H9 (cell line): ENCODE measurements at regions not wholly inside any gene's neighbourhood (a gene's known extent, or its start where the extent isn't known, plus 50 kb on each side); places are given as distances from the start of the nearest gene placed in this dataset.
"Not testable (repeated sequence)": the region's sequence is repeated elsewhere in the genome, so short reads cannot be mapped to it uniquely, and the experiment has no call there.

ENCODE experiments used
- DNase-seq: peaks from one replicate; pipeline ENCODE4 v3.0.0-alpha.2; 2017
- H2AFZ ChIP-seq: one replicate; pipeline ENCODE4 v1.6.1; 2013; ENCODE audit warnings: mild to moderate bottlenecking, low read length, control low read depth, moderate library complexity
- H2AK5ac ChIP-seq: 2 replicates; pipeline ENCODE4 v1.6.1; 2013; ENCODE audit warnings: low read length, control low read depth, mixed read lengths; ENCODE audit not compliant: insufficient read length
- H2BK120ac ChIP-seq: one replicate; pipeline ENCODE4 v1.6.1; 2013; ENCODE audit warnings: low read depth, mild to moderate bottlenecking, low read length, control low read depth, inconsistent platforms; ENCODE audit not compliant: poor library complexity, severe bottlenecking
- H2BK12ac ChIP-seq: 2 replicates; pipeline ENCODE4 v1.6.1; 2013; ENCODE audit warnings: low read length, control low read depth, mixed read lengths, low read depth; ENCODE audit not compliant: insufficient read length
- H2BK15ac ChIP-seq: 2 replicates; pipeline ENCODE4 v1.6.1; 2013; ENCODE audit warnings: low read depth, low read length, control low read depth
- H2BK20ac ChIP-seq: one replicate; pipeline ENCODE4 v1.6.1; 2013; ENCODE audit warnings: low read depth, mild to moderate bottlenecking, low read length, control low read depth, inconsistent platforms; ENCODE audit not compliant: poor library complexity, severe bottlenecking
- H2BK5ac ChIP-seq: 2 replicates; pipeline ENCODE4 v1.6.1; 2013; ENCODE audit warnings: low read length, control low read depth, mixed read lengths; ENCODE audit not compliant: insufficient read length
- H3K14ac ChIP-seq: 2 replicates; pipeline ENCODE4 v1.6.1; 2013; ENCODE audit warnings: low read length, control low read depth; ENCODE audit not compliant: insufficient read depth
- H3K18ac ChIP-seq: 2 replicates; pipeline ENCODE4 v1.6.1; 2013; ENCODE audit warnings: low read depth, mild to moderate bottlenecking, mixed read lengths, low read length, control low read depth; ENCODE audit not compliant: insufficient read length
- H3K23ac ChIP-seq: 2 replicates; pipeline ENCODE4 v1.6.1; 2013; ENCODE audit warnings: low read length, control low read depth, mixed read lengths, low read depth; ENCODE audit not compliant: insufficient read length
- H3K23me2 ChIP-seq: 2 replicates; pipeline ENCODE4 v1.6.1; 2013; ENCODE audit warnings: low read depth, mild to moderate bottlenecking, mixed read lengths, low read length, control low read depth; ENCODE audit not compliant: insufficient read length, poor library complexity, severe bottlenecking
- H3K27ac ChIP-seq: 2 replicates; pipeline ENCODE4 v1.5.1; 2013; ENCODE audit warnings: low read length, control low read depth, mixed read lengths, low read depth; ENCODE audit not compliant: insufficient read length
- H3K27me3 ChIP-seq: 2 replicates; pipeline ENCODE4 v1.6.1; 2013; ENCODE audit warnings: low read length, control low read depth, inconsistent platforms; ENCODE audit not compliant: insufficient read depth
- H3K4ac ChIP-seq: 2 replicates; pipeline ENCODE4 v1.6.1; 2013; ENCODE audit warnings: low read depth, mild to moderate bottlenecking, control low read depth, inconsistent platforms, low read length, moderate library complexity
- H3K4me1 ChIP-seq: 2 replicates; pipeline ENCODE4 v1.6.1; 2013; ENCODE audit warnings: low read length, control low read depth, inconsistent platforms; ENCODE audit not compliant: insufficient read depth
- H3K4me2 ChIP-seq: 2 replicates; pipeline ENCODE4 v1.6.1; 2013; ENCODE audit warnings: low read length, control low read depth, mixed read lengths; ENCODE audit not compliant: insufficient read length, insufficient read depth
- H3K56ac ChIP-seq: 2 replicates; pipeline ENCODE4 v1.6.1; 2013; ENCODE audit warnings: low read depth, mild to moderate bottlenecking, mixed read lengths, low read length, control low read depth; ENCODE audit not compliant: insufficient read length
- H3K79me1 ChIP-seq: 2 replicates; pipeline ENCODE4 v1.6.1; 2013; ENCODE audit warnings: low read depth, mild to moderate bottlenecking, moderate library complexity, low read length, control low read depth, inconsistent platforms; ENCODE audit not compliant: insufficient read depth, poor library complexity, severe bottlenecking
- H3K79me2 ChIP-seq: 2 replicates; pipeline ENCODE4 v1.6.1; 2013; ENCODE audit warnings: low read length, control low read depth, inconsistent platforms; ENCODE audit not compliant: insufficient read depth
- H3K9ac ChIP-seq: 2 replicates; pipeline ENCODE4 v1.6.1; 2013; ENCODE audit warnings: low read length, control low read depth, mixed read lengths; ENCODE audit not compliant: insufficient read length; ENCODE audit errors: extremely low read depth
- H3K9me3 ChIP-seq: one replicate; pipeline ENCODE4 v1.6.1; 2013; ENCODE audit warnings: low read depth, low read length, inconsistent platforms; ENCODE audit not compliant: control insufficient read depth
- H3T11ph ChIP-seq: one replicate; pipeline ENCODE4 v1.6.1; 2013; ENCODE audit warnings: mild to moderate bottlenecking, low read length, control low read depth, inconsistent platforms
- H4K20me1 ChIP-seq: one replicate; pipeline ENCODE4 v1.6.1; 2013; ENCODE audit not compliant: control insufficient read depth, insufficient read length, insufficient read depth
- H4K5ac ChIP-seq: 2 replicates; pipeline ENCODE4 v1.6.1; 2013; ENCODE audit warnings: low read depth, mild to moderate bottlenecking, mixed read lengths, low read length, control low read depth; ENCODE audit not compliant: insufficient read length
- H4K8ac ChIP-seq: replicated peaks from 2 replicates; pipeline ENCODE4 v1.6.1; 2013; ENCODE audit warnings: low read length, control low read depth, mixed read lengths, low read depth; ENCODE audit not compliant: insufficient read length
- H4K91ac ChIP-seq: 2 replicates; pipeline ENCODE4 v1.6.1; 2013; ENCODE audit warnings: low read depth, mild to moderate bottlenecking, moderate library complexity, mixed read lengths, low read length, control low read depth; ENCODE audit not compliant: insufficient read length
- H3K27ac Mint-ChIP-seq, 3 experiments: 2 replicates in 2 of 3; 3 replicates in 1 of 3; pipeline ENCODE4 v1.8.0; 2020 to 2021; ENCODE audit warnings: mixed read lengths in 3 of 3, mild to moderate bottlenecking in 1 of 3, moderate library complexity in 1 of 3
- H3K27me3 Mint-ChIP-seq: 2 replicates; pipeline ENCODE4 v1.8.0; 2021; ENCODE audit warnings: low read depth, mild to moderate bottlenecking, moderate library complexity, mixed read lengths
- H3K36me3 Mint-ChIP-seq, 3 experiments: 2 replicates in 2 of 3; 3 replicates in 1 of 3; pipeline ENCODE4 v1.8.0; 2020 to 2021; ENCODE audit warnings: low read depth in 3 of 3, mixed read lengths in 3 of 3; ENCODE audit not compliant: insufficient read depth in 1 of 3
- H3K4me1 Mint-ChIP-seq, 2 experiments: 2 replicates each; pipeline ENCODE4 v1.8.0; 2020; ENCODE audit warnings: mixed read lengths in 2 of 2
- H3K4me3 Mint-ChIP-seq, 2 experiments: 2 replicates in 1 of 2; 3 replicates in 1 of 2; pipeline ENCODE4 v1.8.0; 2020 to 2021; ENCODE audit warnings: mild to moderate bottlenecking in 2 of 2, mixed read lengths in 2 of 2, moderate library complexity in 1 of 2
- H3K9me3 Mint-ChIP-seq, 2 experiments: 2 replicates in 1 of 2; 3 replicates in 1 of 2; pipeline ENCODE4 v1.8.0; 2020; ENCODE audit warnings: mild to moderate bottlenecking in 2 of 2, mixed read lengths in 2 of 2, moderate library complexity in 1 of 2
- WGBS: extraction: QIAGEN DNeasy Blood & Tissue Kit; methylation state at CpG from one replicate; pipeline ENCODE4 v1.1.7; 2013; ENCODE audit warnings: missing lambda C conversion rate, low lambda C conversion rate, mixed read lengths; ENCODE audit not compliant: insufficient read length; ENCODE audit errors: extremely low coverage; 5-methylcytosine and 5-hydroxymethylcytosine counted together
- TF ChIP-seq, protein P1 (sequence below): fragments of 200-600 bp; sonication (generic); conservative IDR thresholded peaks from 3 replicates; pipeline ENCODE4 v1.8.0; 2021; ENCODE audit warnings: antibody characterized with exemption, mild to moderate bottlenecking

DNA sequence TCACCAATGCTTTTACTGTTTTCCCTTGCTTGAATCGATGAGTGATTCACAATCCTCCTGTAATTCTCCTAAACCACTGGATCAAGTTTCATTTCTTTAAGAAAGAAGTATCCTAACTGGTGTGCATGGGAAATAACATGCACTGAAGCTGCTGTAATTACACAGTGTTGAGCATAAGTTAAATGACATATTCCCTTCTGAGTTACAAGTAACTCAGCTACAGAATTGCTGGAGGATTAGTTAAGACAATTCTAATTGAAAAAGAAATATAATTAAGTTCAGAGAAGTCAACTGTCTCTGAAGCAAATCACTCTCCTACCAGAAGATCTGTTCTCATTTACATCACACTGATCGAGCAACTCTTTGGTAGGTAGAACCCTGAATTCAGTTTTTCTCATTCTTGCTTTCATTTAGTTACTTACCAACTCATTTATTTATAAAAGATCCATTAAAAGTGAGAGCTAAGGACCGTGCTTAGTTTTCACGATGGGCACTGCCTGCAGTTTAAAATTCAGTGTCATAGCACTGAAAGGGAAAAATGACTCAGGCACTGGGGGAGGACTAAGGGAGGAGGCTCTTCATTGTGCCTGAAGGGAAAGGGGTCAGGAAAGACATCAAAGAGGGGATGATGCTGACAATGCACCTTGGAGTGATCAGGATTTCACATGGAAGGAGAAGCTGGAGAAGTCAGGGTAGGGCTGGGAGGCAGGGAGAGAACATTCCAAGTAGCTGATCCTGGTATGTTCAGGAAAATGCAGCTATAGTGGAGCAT is 327.2 kb downstream of the EMP1 start:
- Histone ChIP-seq H3K56ac (no peak overlapping the region), H4K8ac (no peak overlapping the region), H3K9ac (no peak overlapping the region), H2AK5ac (no peak overlapping the region), H2BK120ac (no peak overlapping the region), H2BK5ac (no peak overlapping the region), H3K23ac (no peak overlapping the region), H4K91ac (no peak overlapping the region), H2AFZ (no peak overlapping the region), H3K4me1 (peaks cover 3% of the 10 kb centered on the region; the same call in 1 of the 2 replicates), H3K14ac (no peak overlapping the region), H3K27me3 (no peaks in the 10 kb centered on the region), H2BK20ac (no peak overlapping the region), H4K5ac (no peak overlapping the region), H3K18ac (no peak overlapping the region), H3K27ac (no peak overlapping the region), H2BK15ac (no peak overlapping the region), H3K4me2 (no peak overlapping the region), H2BK12ac (no peak overlapping the region), H3K79me1 (no peaks in the 10 kb centered on the region), H3K9me3 (no peaks in the 10 kb centered on the region), H4K20me1 (no peaks in the 10 kb centered on the region), H3T11ph (no peak overlapping the region), H3K79me2 (no peaks in the 10 kb centered on the region), H3K4ac (no peak overlapping the region), H3K23me2 (no peaks in the 10 kb centered on the region)
- TF ChIP-seq, protein P1, sequence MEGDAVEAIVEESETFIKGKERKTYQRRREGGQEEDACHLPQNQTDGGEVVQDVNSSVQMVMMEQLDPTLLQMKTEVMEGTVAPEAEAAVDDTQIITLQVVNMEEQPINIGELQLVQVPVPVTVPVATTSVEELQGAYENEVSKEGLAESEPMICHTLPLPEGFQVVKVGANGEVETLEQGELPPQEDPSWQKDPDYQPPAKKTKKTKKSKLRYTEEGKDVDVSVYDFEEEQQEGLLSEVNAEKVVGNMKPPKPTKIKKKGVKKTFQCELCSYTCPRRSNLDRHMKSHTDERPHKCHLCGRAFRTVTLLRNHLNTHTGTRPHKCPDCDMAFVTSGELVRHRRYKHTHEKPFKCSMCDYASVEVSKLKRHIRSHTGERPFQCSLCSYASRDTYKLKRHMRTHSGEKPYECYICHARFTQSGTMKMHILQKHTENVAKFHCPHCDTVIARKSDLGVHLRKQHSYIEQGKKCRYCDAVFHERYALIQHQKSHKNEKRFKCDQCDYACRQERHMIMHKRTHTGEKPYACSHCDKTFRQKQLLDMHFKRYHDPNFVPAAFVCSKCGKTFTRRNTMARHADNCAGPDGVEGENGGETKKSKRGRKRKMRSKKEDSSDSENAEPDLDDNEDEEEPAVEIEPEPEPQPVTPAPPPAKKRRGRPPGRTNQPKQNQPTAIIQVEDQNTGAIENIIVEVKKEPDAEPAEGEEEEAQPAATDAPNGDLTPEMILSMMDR, result no peak
- WGBS, result no CpG with 5 or more reads among the region's 4 CpGs
- Mint-ChIP-seq H3K27ac (no peak overlapping the region), H3K4me3 (no peak overlapping the region), H3K27me3 (no peaks in the 10 kb centered on the region; the same call in 1 of the 2 replicates), H3K36me3 (peaks cover 4 to 10% (median 6%) of the 10 kb centered on the region in 3 experiments; a peak in 4 of 7 replicates), H3K4me1 (no peaks in the 10 kb centered on the region), H3K9me3 (peaks cover 6 to 12% of the 10 kb centered on the region in 2 experiments)
- no peak for DNase-seq

DNA sequence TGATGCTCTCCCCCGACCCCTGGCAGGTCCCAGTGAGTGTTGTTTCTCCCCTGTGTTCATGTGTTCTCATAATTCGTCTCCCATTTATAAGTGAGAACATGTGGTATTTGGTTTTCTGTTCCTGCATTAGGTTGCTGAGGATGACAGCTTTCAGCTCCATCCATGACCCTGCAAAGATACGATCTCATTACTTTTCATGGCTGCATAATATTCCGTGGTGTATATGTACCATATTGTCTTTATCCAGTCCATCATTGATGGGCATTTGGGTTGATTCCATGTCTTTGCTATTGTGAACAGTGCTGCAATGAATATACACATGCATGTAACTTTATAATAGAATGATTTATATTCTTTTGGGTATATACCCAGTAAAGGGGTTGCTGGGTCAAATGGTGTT is 321.5 kb downstream of the EMP1 start:
- H3K79me1 ChIP-seq, H2BK120ac ChIP-seq, H3K79me2 ChIP-seq, H3K4me1 Mint-ChIP-seq, H3K4ac ChIP-seq, DNase-seq, H3K9ac ChIP-seq, H3K9me3 ChIP-seq, H2AK5ac ChIP-seq, H3K18ac ChIP-seq, H3K14ac ChIP-seq, H3K23me2 ChIP-seq, H3K27me3 Mint-ChIP-seq, H2AFZ ChIP-seq, H4K5ac ChIP-seq, H3K56ac ChIP-seq, H3K27ac Mint-ChIP-seq, H3K27me3 ChIP-seq, H4K8ac ChIP-seq, H3K4me2 ChIP-seq, H2BK15ac ChIP-seq, H2BK5ac ChIP-seq, H4K91ac ChIP-seq, H3K4me3 Mint-ChIP-seq, H3K23ac ChIP-seq, H3K4me1 ChIP-seq, H2BK12ac ChIP-seq, H4K20me1 ChIP-seq, H3T11ph ChIP-seq, H2BK20ac ChIP-seq, H3K27ac ChIP-seq: not testable (repeated sequence)
- H3K36me3 Mint-ChIP-seq, result peaks cover 5 to 32% (median 7%) of the 10 kb centered on the region in 3 experiments; a peak in 5 of 7 replicates
- peaks cover 25 to 27% of the 10 kb centered on the region in 2 experiments for H3K9me3 Mint-ChIP-seq
- WGBS, result no CpG with 5 or more reads among the region's 4 CpGs
